Fibroblast of skin of back (primary cell): ENCODE measurements at regions not wholly inside any gene's neighbourhood (a gene's known extent, or its start where the extent isn't known, plus 50 kb on each side); places are given as distances from the start of the nearest gene placed in this dataset.

Source experiments
- DNase-seq: peaks from one replicate; pipeline ENCODE4 v3.0.0-alpha.2; 2013

GRCh38 chr6:87799651-87800050 is 97.6 kb upstream of the AKIRIN2 start:
- no peak for DNase-seq

GRCh38 chr6:87798393-87799278 is 96.6 kb upstream of the AKIRIN2 start:
- DNase-seq = no peak

GRCh38 chr6:87794922-87795885 is 93.2 kb upstream of the AKIRIN2 start:
- DNase-seq = no peak

GRCh38 chr6:87793315-87793714 is 91.3 kb upstream of the AKIRIN2 start:
- no peak for DNase-seq

- no peak for DNase-seq
These were observed 89.9 kb upstream of the AKIRIN2 start for GRCh38 chr6:87791982-87792381.

GRCh38 chr6:87791485-87791884 is 89.5 kb upstream of the AKIRIN2 start:
- DNase-seq = no peak

GRCh38 chr6:87791029-87791428 is 89.0 kb upstream of the AKIRIN2 start:
- DNase-seq = no peak

GRCh38 chr6:87789900-87790290 is 87.9 kb upstream of the AKIRIN2 start:
- DNase-seq = no peak

- peak; percentile 42 for DNase-seq
These were observed 87.3 kb upstream of the AKIRIN2 start for GRCh38 chr6:87789198-87789899.

- DNase-seq = no peak
These were observed 86.1 kb upstream of the AKIRIN2 start for GRCh38 chr6:87788141-87788540.

- DNase-seq = no peak
These were observed 83.3 kb upstream of the AKIRIN2 start for GRCh38 chr6:87785229-87785862.

- no peak for DNase-seq
These were observed 82.7 kb upstream of the AKIRIN2 start for GRCh38 chr6:87784690-87785089.

- DNase-seq = no peak
These were observed 82.0 kb upstream of the AKIRIN2 start for GRCh38 chr6:87784051-87784450.

GRCh38 chr6:87779542-87779941 is 77.5 kb upstream of the AKIRIN2 start:
- DNase-seq = no peak

- no peak for DNase-seq
These were observed 70.8 kb upstream of the AKIRIN2 start for GRCh38 chr6:87772597-87773530.

GRCh38 chr6:87767478-87767877 is 65.4 kb upstream of the AKIRIN2 start:
- DNase-seq = no peak

- no peak for DNase-seq
These were observed 64.2 kb upstream of the AKIRIN2 start for GRCh38 chr6:87766211-87766610.

GRCh38 chr6:87763901-87764300 is 61.9 kb upstream of the AKIRIN2 start:
- no peak for DNase-seq

- DNase-seq = no peak
These were observed 61.2 kb upstream of the AKIRIN2 start for GRCh38 chr6:87763276-87763675.

- DNase-seq = no peak
These were observed 60.1 kb upstream of the AKIRIN2 start for GRCh38 chr6:87762116-87762515.

GRCh38 chr6:87757792-87758191 is 55.8 kb upstream of the AKIRIN2 start:
- no peak for DNase-seq
